HCT116 (cell line): ENCODE measurements at regions not wholly inside any gene's neighbourhood (a gene's known extent, or its start where the extent isn't known, plus 50 kb on each side); places are given as distances from the start of the nearest gene placed in this dataset.
"Not testable (repeated sequence)": the region's sequence is repeated elsewhere in the genome, so short reads cannot be mapped to it uniquely, and the experiment has no call there.

Experiments
- ATAC-seq: fragments of 200-7000 bp; cut with Tn5 transposase; 2 replicates; pipeline ENCODE4 v1.9.1; 2020; ENCODE audit warnings: mild to moderate bottlenecking, moderate library complexity
- BruUV-seq: library from RNA; stranded (reverse); fragments of 400-500 nt; replicated peaks from 2 replicates; lab custom pipeline; 2021; lab: Mats Ljungman, UMichigan
- CTCF ChIA-PET: fragments of 300-600 bp; sonication (Branson Sonifier 250); formaldehyde crosslinking; loops from one replicate; lab custom pipeline; 2021; ENCODE audit warnings: antibody characterized with exemption; lab: Charles Lee
- POLR2A ChIA-PET: fragments of 300-600, 350-600 bp; sonication (Branson Sonifier 250); formaldehyde crosslinking; loops from one replicate; lab custom pipeline; 2021; ENCODE audit warnings: antibody characterized with exemption; lab: Charles Lee
- RAD21 ChIA-PET, 2 experiments: fragments of 300-600 bp; sonication (Branson Sonifier 250); formaldehyde crosslinking; loops; one replicate each; lab custom pipeline; 2023; ENCODE audit warnings: low total read pairs in 2 of 2; ENCODE audit not compliant: uncharacterized antibody in 2 of 2, unreplicated experiment in 2 of 2, low non-redundant PET in 1 of 2; lab: Charles Lee
- DNase-seq: peaks from one replicate; pipeline ENCODE4 v3.0.0-alpha.2; 2010; ENCODE audit warnings: low read depth, low spot score
- H2AFZ ChIP-seq: fragments of 200-600 bp; shearing (Covaris generic), sonication (generic); 2 replicates; pipeline ENCODE4 v1.6.1; 2017; ENCODE audit warnings: low read depth, mixed run types, mixed read lengths, antibody characterized with exemption, low read length; ENCODE audit not compliant: poor library complexity, severe bottlenecking
- H3K27ac ChIP-seq: 2 replicates; pipeline ENCODE4 v1.5.1; 2012; ENCODE audit warnings: low read depth, low read length
- H3K27me3 ChIP-seq: fragments of 200-600 bp; sonication (generic); 2 replicates; pipeline ENCODE4 v1.6.1; 2016; ENCODE audit warnings: mixed run types, low read length, mixed read lengths; ENCODE audit not compliant: insufficient read depth
- H3K36me3 ChIP-seq, 2 experiments: fragments of 200-500 bp in 1 of 2; fragments of 200-600 bp in 1 of 2; sonication (Bioruptor generic) in 1 of 2; sonication (generic) in 1 of 2; 2 replicates each; pipeline versions ENCODE4 v1.5.1 to v1.6.1; 2014 to 2016; ENCODE audit warnings: low read length in 2 of 2, inconsistent platforms in 1 of 2, mixed read lengths in 1 of 2, mixed run types in 1 of 2; ENCODE audit not compliant: insufficient read depth in 2 of 2, control insufficient read depth in 1 of 2
- H3K4me1 ChIP-seq, 2 experiments: fragments of 200-600 bp in 1 of 2; sonication (generic) in 1 of 2; 2 replicates each; pipeline versions ENCODE4 v1.5.1 to v1.6.1; 2012 to 2017; ENCODE audit warnings: low read length in 2 of 2, inconsistent platforms in 1 of 2, mild to moderate bottlenecking in 1 of 2, mixed read lengths in 1 of 2, mixed run types in 1 of 2, moderate library complexity in 1 of 2; ENCODE audit not compliant: insufficient read depth in 2 of 2, control insufficient read depth in 1 of 2
- H3K4me2 ChIP-seq: fragments of 200-600 bp; sonication (generic); 2 replicates; pipeline ENCODE4 v1.6.1; 2017; ENCODE audit warnings: mixed run types, low read length, mixed read lengths
- H3K4me3 ChIP-seq, 2 experiments: fragments of 200-600 bp in 1 of 2; sonication (generic) in 1 of 2; replicated peaks in 1 of 2; 2 replicates each; pipeline ENCODE4 v1.5.1; 2011 to 2016; ENCODE audit warnings: low read length in 2 of 2, control low read depth in 1 of 2, low read depth in 1 of 2, mild to moderate bottlenecking in 1 of 2, mixed read lengths in 1 of 2, mixed run types in 1 of 2
- H3K79me2 ChIP-seq: fragments of 200-600 bp; sonication (generic); 2 replicates; pipeline ENCODE4 v1.6.1; 2017; ENCODE audit warnings: mild to moderate bottlenecking, mixed run types, low read length, moderate library complexity, mixed read lengths; ENCODE audit not compliant: insufficient read depth
- H3K9ac ChIP-seq: fragments of 200-600 bp; sonication (generic); 2 replicates; pipeline ENCODE4 v1.6.1; 2016; ENCODE audit warnings: low read length, mixed read lengths
- H3K9me2 ChIP-seq: fragments of 200-600 bp; sonication (generic), shearing (Covaris generic); 2 replicates; pipeline ENCODE4 v1.6.1; 2017; ENCODE audit warnings: mixed run types, mild to moderate bottlenecking, moderate library complexity; ENCODE audit not compliant: insufficient read depth
- H3K9me3 ChIP-seq, 2 experiments: fragments of 200-500 bp in 1 of 2; fragments of 200-600 bp in 1 of 2; sonication (Bioruptor generic) in 1 of 2; sonication (generic) in 1 of 2; 2 replicates each; pipeline ENCODE4 v1.6.1; 2014 to 2017; ENCODE audit warnings: low read length in 2 of 2, mixed read lengths in 2 of 2, inconsistent platforms in 1 of 2, low read depth in 1 of 2, mild to moderate bottlenecking in 1 of 2, mixed run types in 1 of 2, moderate library complexity in 1 of 2; ENCODE audit not compliant: control insufficient read depth in 1 of 2, insufficient read depth in 1 of 2
- H4K20me1 ChIP-seq: fragments of 200-600 bp; sonication (generic), shearing (Covaris generic); 2 replicates; pipeline ENCODE4 v1.6.1; 2017; ENCODE audit warnings: mixed run types, mild to moderate bottlenecking, moderate library complexity; ENCODE audit not compliant: insufficient read depth
- intact Hi-C: fragments of 100-400 bp; cut with micrococcal nuclease; formaldehyde crosslinking; loops from 2 replicates; pipeline ENCODE4 v1.10.0; 2022

DNA sequence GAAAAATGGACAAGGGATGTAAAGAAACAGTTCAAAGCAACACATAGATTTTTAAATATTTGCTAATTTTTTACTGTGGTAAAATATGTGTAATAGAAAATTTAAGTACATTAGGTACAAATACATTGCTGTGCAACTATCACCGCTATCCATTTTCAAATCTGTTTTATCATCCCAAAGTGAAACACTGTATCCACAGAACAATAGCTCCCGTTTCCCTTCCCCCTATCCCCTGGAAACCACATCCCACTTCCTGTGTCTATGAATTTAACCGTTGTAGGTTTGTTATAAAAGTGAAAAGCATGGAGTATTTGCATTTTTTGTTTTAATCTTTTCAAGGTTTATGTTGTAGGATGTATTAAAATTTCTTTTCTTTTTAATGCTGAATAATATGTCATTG, 152.9 kb upstream of the HSFY1 start:
- DNase-seq, H4K20me1 ChIP-seq, RAD21 ChIA-PET, H3K9me2 ChIP-seq, H3K9me3 ChIP-seq, H3K27ac ChIP-seq, H3K4me1 ChIP-seq, H3K4me2 ChIP-seq, BruUV-seq, H3K4me3 ChIP-seq, POLR2A ChIA-PET, CTCF ChIA-PET, H2AFZ ChIP-seq, H3K9ac ChIP-seq, H3K36me3 ChIP-seq, intact Hi-C loops, H3K27me3 ChIP-seq, H3K79me2 ChIP-seq, ATAC-seq: not testable (repeated sequence)

DNA sequence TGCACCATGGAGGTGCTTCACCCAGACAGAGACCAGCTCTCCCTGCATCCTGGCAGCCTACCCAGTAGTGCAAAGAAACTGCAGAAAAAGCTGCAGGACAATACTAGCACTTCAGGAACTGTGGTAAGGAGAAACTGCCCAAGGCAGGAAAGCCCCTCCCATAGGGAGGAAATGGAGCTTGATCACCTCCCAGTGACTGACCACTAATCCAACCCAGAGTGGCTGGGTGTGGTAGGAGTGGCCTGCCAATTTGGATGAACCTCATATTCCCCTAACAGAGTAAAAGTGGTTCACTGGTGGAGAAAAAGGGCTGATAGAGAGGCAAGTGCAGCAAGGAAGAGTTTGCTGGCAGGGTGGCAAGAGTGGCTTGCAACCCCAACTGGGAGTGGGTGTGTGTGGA, 125.7 kb upstream of the HSFY1 start:
- H3K9ac ChIP-seq, CTCF ChIA-PET, H2AFZ ChIP-seq, intact Hi-C loops, H3K79me2 ChIP-seq, H3K36me3 ChIP-seq, H3K9me2 ChIP-seq, RAD21 ChIA-PET, H3K27me3 ChIP-seq, H3K27ac ChIP-seq, H3K4me2 ChIP-seq, ATAC-seq, H4K20me1 ChIP-seq, H3K9me3 ChIP-seq, H3K4me1 ChIP-seq, DNase-seq, H3K4me3 ChIP-seq, BruUV-seq, POLR2A ChIA-PET: not testable (repeated sequence)

- H3K9ac ChIP-seq, H3K4me2 ChIP-seq, DNase-seq, H3K27me3 ChIP-seq, H2AFZ ChIP-seq, BruUV-seq, H3K9me3 ChIP-seq, CTCF ChIA-PET, H3K79me2 ChIP-seq, H3K27ac ChIP-seq, H3K4me1 ChIP-seq, ATAC-seq, intact Hi-C loops, H3K4me3 ChIP-seq, H3K9me2 ChIP-seq, H3K36me3 ChIP-seq, RAD21 ChIA-PET, H4K20me1 ChIP-seq, POLR2A ChIA-PET: not testable (repeated sequence)
Measured at GRCh38 chrY:18421457-18421856, 125.1 kb upstream of the HSFY1 start.

- H3K79me2 ChIP-seq, H3K9me2 ChIP-seq, POLR2A ChIA-PET, RAD21 ChIA-PET, H3K4me1 ChIP-seq, H2AFZ ChIP-seq, H3K9me3 ChIP-seq, H3K4me3 ChIP-seq, H3K9ac ChIP-seq, BruUV-seq, H3K27ac ChIP-seq, DNase-seq, H4K20me1 ChIP-seq, H3K36me3 ChIP-seq, intact Hi-C loops, H3K4me2 ChIP-seq, H3K27me3 ChIP-seq, CTCF ChIA-PET: not testable (repeated sequence)
- peak; percentile 32 for ATAC-seq
Measured at GRCh38 chrY:18423970-18424608, 122.4 kb upstream of the HSFY1 start.
